PC-3 (cell line): ENCODE measurements at regions not wholly inside any gene's neighbourhood (a gene's known extent, or its start where the extent isn't known, plus 50 kb on each side); places are given as distances from the start of the nearest gene placed in this dataset.

Source experiments
- CTCF ChIP-seq: fragments of 300-600 bp; sonication (generic); conservative IDR thresholded peaks from 2 replicates; pipeline ENCODE4 v1.5.1; 2017; ENCODE audit warnings: antibody characterized with exemption, low read depth, mild to moderate bottlenecking, low read length
- EZH2 ChIP-seq: fragments of 300-600 bp; sonication (generic); IDR thresholded peaks from one replicate; pipeline ENCODE4 v1.6.1; 2017; ENCODE audit warnings: antibody characterized with exemption, mild to moderate bottlenecking, low read length; ENCODE audit not compliant: unreplicated experiment

DNA sequence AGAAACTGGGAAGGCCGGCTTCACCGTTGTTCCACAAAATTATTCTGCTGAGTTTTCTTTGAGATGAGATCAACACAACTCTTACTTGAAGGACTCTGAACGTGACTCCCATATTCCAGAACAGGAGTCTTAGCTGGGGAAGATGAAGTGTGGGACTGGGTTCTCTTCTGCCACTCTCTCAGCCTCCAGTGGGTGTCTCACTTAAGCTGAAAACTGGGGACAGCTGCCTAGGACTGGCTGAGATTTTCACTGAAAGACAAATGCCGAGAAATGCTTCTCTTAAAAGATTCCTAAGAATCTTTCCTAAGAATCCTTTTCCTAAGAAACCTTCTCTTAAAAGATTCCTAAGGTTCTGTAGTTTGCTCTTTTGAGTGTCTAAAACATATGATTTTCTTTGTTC lies 156.6 kb upstream of the LHCGR start:
- TF ChIP-seq CTCF (no peak), EZH2 (no peak)
